Fibroblast of peridontal ligament (primary cell): ENCODE measurements at regions not wholly inside any gene's neighbourhood (a gene's known extent, or its start where the extent isn't known, plus 50 kb on each side); places are given as distances from the start of the nearest gene placed in this dataset.
A peak's percentile ranks its signal among the peaks of the same experiment; 100 is the strongest.
"Not testable (repeated sequence)": the region's sequence is repeated elsewhere in the genome, so short reads cannot be mapped to it uniquely, and the experiment has no call there.

ENCODE experiments used
- DNase-seq: peaks from one replicate; pipeline ENCODE4 v3.0.0-alpha.2; 2010; ENCODE audit errors: extremely low read depth

DNA sequence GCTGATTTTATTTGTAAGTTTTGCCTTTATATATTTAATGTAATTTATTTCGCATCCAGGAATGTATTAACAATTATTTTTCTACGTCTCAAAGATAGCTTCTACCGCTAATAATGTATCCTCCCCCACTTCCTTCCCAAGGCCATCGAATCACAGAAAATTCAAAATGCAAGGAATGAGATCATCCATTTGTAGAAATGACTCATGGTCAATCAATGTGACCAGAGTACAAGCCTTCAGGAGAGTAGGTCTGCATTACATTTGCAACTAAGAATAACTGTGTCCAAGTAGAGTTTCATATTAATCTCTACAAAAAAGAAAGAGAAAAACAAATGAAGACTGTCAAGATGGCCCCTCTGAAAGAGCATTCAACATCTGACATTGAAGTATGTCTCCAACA, 205.9 kb upstream of the PHF14 start:
- DNase-seq = no peak

- DNase-seq = no peak
Observed at GRCh38 chr7:10770176-10770575, 203.5 kb upstream of the PHF14 start.

- DNase-seq = no peak
Observed at GRCh38 chr7:10773430-10773829, 200.2 kb upstream of the PHF14 start.

- DNase-seq = no peak
Observed at GRCh38 chr7:10779465-10780399, 193.9 kb upstream of the PHF14 start.

DNA sequence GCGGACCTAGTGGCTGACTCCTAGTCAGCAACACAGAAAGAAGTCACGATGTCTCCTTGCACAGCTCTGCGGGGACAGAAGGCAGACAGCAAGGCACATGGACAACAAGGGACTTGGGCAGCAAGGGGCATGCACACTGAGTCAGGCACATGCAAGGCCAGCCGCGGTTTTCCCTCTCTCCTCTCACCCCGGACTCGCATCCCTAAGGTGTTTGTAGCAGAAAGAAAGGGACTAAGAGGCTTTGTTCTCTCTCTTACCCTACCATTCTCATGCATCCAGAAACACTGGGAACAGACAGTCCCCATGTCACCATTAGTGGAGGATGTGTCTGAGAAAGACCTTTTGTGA, 193.3 kb upstream of the PHF14 start:
- DNase-seq = no peak

DNA sequence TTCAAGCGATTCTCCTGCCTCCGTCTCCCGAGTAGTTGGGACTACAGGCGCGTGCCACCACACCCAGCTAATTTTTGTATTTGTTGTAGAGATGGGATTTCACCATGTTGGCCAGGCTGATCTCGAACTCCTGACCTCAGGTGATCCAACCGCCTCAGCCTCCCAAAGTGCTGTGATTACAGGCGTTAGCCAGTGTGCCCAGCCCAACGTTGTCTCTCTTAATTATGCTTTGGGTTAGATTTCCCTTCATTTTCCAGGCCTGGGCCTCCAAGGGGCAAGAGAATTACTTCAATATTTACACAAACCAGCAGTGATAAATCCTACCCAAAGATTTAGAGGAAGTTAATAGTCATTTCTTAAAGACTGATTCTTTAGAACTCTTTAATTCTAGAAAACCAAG, 186.7 kb upstream of the PHF14 start:
- not testable (repeated sequence) for DNase-seq

GRCh38 chr7:10789170-10789569, 184.5 kb upstream of the PHF14 start:
- DNase-seq = no peak

DNA sequence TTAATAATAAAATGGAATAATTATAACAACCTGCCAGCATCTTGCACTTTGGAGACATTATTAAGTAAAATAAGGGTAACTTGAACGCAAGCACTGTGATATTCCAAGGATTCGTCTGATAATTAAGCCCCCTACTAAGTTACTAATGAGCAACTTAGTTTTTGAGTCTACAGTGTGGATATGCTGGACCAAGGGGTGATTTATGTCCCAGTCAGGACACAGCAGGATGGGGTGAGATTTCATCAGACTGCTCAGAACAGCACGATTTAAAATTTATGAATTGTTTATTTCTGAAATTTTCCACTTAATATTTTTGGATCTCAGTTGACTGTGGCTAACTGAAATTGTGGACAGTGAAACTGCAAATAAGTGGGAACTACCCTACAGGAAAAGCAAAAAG, 182.8 kb upstream of the PHF14 start:
- no peak for DNase-seq

- no peak for DNase-seq
Observed at GRCh38 chr7:10793995-10794775, 179.5 kb upstream of the PHF14 start.

DNA sequence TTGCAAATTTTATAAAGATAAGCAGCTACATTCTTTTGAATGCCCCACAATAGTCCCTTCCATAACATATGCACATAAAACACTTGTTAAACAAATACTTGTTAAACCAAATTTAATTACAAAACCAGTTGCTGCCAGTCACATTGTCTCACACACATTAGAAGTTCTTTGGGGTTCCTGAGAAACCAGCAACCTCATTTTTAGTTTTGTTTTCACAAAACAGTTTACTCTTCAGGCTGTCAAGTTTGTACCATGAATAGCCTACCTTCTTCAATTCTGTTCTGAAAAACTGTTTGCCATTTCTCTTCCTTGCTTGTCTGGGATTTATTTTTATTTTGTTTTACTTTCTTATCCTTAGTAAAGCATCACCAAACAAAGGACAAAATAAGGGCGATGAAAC, 176.5 kb upstream of the PHF14 start:
- DNase-seq = no peak

DNA sequence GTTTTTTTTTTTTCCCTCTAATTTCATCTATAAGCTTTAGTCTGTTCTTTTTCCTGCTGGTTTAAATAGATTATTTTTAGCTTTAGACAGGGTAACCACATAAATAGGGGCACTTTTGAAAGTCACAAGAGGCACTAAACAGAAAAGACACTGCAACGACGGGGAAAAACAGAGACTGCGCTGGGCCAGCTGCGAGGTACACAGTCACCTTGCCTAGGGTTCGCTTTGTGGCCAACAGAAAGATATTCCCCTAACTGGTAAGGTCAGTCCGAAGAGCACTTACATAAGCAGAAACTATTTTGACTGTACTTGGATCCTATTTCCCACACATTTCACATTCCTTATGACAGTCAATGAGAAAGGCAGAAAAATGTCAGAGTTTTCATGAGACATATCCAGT, 175.6 kb upstream of the PHF14 start:
- no peak for DNase-seq

DNA sequence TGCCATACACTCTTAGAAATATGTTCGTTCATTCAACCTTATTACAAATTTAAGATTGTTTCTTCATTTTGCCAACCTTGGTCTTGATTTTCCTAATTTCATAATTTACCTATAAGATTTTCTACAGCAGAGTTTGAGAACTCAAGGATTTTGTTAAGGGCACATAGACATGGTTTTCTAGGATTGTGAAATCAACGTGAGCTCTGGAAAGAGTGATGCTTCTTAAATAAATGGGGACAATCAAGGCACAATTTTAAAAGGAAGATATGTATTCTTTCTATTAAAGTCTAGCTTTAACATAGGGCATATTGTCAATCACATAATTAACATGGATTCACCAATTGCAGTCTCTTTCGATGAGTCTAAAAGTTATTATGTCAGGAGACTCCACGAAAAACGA, 174.2 kb upstream of the PHF14 start:
- DNase-seq = no peak

- DNase-seq = no peak
Observed at GRCh38 chr7:10802011-10802410, 171.7 kb upstream of the PHF14 start.

DNA sequence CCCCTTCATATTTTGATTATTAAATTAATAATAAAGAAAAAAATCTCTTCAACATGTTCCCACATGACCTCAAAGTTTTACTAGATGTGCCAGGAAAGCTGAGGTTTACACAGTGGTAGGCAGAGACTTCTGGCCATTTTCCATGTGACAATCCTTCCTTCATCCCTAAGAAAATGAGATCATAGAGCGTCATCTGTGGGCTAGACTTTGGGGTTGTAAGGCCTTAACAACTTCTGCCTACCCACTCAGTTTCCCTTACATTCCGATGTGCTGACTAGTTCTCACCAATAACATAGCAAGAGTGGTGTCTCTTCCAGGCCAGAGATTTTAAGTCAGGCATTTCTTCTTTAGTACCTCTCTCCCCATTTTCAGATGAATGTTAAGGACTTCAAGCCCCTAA, 171.1 kb upstream of the PHF14 start:
- DNase-seq = peak; percentile 79

DNA sequence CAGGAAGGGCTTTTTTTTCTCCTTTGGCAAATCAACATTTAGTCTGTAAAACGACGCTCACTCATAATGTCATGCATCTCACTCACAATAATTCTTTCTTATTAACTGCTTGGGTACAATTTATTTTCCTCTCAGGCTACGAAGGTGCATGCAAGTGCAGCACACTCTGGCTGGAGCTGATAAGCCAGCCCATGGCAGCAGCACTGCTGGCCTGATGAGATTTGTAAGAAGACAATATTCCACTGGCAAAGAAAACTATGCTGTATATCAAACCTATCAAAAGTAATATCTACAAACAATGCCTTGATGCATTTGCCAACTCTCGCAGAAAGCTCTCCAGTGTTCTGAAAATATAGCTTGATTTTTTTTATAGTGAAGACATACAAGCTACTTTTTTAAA, 170.0 kb upstream of the PHF14 start:
- no peak for DNase-seq

GRCh38 chr7:10804770-10805169, 168.9 kb upstream of the PHF14 start:
- no peak for DNase-seq

- DNase-seq = no peak
Observed at GRCh38 chr7:10815546-10815945, 158.1 kb upstream of the PHF14 start.

- DNase-seq = no peak
Observed at GRCh38 chr7:10821156-10821555, 152.5 kb upstream of the PHF14 start.

DNA sequence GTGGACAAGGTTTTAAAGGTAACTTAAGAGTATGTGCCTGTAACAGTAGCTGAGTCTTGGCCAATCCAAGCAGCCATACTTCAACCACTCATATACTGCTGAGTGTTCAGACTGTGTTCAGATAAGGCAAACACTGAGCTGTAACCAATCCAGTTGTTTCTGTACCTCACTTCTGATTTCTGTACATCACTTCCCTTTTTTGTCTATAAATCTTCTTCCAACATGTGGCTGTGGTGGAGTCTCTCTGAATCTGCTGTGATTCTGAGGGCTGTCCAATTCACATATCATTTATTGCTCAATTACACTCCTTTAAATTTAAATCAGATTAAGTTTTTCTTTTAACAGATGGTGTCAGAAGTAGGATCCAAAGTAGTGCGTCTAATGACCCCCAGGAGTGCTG, 149.5 kb upstream of the PHF14 start:
- no peak for DNase-seq

- no peak for DNase-seq
Observed at GRCh38 chr7:10838228-10838627, 135.4 kb upstream of the PHF14 start.

DNA sequence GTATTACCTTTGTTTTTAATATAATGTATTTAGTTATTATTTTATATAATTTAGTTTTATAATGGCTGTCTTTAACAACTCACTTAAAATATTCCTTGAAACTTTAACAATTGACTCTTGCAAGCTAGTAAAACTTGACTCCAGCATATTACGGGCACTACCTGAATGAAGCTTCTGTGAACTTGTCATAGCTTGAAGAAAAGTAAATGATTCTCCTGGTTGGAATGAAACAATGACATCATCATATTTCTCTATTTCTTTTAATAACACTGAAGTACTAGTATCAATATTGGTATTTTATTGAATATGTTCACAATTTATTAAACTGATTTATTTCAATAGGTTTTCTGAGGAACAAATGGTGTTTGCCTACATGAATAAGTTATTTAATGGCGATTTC, 128.4 kb upstream of the PHF14 start:
- DNase-seq = no peak

DNA sequence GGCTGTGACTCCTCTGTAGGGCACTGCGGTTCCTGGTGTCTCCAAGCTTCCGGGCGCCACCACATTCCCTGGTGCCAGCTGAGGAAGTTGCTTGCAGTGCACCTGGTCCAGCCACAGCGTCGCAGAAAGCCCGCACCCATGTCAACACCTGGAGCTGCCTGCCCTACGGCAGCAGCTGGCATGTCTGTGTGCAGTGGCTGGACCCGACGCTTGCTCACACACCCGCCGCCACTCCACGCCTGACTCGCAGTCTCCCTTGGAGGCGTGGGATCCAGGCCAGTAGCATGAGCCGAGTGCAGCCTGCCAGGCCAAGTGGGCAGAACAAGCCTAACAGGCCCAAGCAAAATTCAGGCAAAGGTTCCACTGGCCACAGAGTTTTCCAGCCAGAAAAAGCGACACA, 118.1 kb upstream of the PHF14 start:
- DNase-seq = no peak

GRCh38 chr7:10860516-10860915, 113.2 kb upstream of the PHF14 start:
- no peak for DNase-seq
